GM12874 (cell line): ENCODE measurements at regions not wholly inside any gene's neighbourhood (a gene's known extent, or its start where the extent isn't known, plus 50 kb on each side); places are given as distances from the start of the nearest gene placed in this dataset.

Experiments used
- TF ChIP-seq, protein P1 (sequence below): IDR thresholded peaks from 2 replicates; pipeline ENCODE4 v1.5.1; 2011; ENCODE audit warnings: low read depth, mild to moderate bottlenecking, control low read depth, low read length, moderate library complexity; ENCODE audit not compliant: insufficient read depth

DNA sequence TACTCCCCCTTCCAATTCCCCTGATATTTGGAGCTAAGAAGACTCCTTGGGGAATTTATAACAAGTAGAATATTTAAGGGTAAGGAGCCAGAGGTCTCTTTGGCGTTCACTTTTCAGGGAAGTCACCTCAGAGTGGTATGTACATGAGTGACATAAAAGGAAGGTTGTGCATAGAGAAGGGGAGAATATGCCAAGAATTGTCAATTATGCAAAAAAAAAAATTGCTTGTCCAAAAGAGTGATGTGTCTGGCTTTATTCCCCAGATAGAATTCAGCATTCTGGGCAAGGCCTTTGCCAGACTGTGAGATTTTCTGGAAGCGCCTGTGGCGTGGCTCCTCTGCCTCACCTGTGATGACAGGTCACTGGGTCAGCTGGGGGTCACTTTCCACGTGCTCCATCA, 170.2 kb downstream of the MIAT start:
- TF ChIP-seq, protein P1, sequence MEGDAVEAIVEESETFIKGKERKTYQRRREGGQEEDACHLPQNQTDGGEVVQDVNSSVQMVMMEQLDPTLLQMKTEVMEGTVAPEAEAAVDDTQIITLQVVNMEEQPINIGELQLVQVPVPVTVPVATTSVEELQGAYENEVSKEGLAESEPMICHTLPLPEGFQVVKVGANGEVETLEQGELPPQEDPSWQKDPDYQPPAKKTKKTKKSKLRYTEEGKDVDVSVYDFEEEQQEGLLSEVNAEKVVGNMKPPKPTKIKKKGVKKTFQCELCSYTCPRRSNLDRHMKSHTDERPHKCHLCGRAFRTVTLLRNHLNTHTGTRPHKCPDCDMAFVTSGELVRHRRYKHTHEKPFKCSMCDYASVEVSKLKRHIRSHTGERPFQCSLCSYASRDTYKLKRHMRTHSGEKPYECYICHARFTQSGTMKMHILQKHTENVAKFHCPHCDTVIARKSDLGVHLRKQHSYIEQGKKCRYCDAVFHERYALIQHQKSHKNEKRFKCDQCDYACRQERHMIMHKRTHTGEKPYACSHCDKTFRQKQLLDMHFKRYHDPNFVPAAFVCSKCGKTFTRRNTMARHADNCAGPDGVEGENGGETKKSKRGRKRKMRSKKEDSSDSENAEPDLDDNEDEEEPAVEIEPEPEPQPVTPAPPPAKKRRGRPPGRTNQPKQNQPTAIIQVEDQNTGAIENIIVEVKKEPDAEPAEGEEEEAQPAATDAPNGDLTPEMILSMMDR, result no peak

DNA sequence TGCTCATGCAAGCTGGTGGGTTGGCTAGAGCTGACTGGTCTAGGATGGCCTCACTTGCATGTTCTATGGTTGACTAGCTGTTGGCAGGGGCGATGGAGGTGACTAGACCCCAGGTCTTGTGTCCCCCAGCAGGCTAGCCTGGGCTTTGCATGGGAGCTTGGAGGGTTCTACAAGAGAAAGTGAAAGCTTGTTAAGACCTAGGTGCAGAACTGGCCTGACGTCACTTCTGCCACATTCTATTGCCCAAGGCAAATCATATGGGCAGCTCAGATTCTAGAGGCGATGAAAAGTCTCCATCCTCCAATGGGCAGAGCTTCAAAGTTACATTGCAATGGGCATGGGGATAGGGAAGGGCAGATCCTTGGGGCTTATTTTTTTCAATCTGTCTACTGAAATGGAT, 170.9 kb downstream of the MIAT start:
- TF ChIP-seq, protein P1, result no peak

DNA sequence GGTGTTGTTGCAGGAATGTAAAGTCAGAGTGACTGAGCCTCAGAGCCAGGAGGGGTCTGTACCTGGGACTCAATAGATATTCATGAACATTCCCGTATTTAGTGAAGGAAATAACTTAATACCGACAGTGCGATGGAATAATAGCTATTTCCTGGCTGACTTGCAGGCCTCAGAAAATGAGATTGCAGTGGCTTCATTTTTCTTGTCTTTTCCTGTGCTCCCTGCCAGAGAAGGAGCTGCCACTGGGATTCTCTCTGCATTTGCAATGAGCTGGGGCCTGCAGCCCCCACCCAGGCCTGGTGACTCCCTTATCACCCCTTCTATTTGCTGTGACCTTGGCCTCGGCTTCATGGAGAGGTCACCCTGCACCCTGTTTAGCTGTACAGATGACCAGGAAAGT, 173.4 kb downstream of the MIAT start:
- TF ChIP-seq, protein P1, result no peak

DNA sequence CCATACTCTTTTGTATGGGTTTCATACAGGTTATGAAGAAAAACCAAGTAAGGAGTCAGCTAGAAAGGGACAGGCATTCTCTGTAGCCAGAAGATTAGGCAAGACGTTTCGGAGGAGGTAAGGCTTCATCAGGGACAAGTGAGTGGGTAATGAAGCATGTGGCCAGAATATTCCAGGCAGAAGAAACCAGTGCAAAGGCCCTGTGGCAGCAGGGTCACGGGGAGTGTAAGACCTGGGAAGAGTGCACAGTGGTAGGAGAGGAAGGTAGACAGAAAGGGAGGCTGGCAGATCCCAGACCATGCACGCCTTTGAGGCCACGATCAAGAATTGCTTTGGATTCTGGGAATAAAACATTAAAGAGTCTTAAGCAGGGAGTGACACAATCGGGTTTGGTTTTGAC, 177.6 kb downstream of the MIAT start:
- TF ChIP-seq, protein P1, result no peak

DNA sequence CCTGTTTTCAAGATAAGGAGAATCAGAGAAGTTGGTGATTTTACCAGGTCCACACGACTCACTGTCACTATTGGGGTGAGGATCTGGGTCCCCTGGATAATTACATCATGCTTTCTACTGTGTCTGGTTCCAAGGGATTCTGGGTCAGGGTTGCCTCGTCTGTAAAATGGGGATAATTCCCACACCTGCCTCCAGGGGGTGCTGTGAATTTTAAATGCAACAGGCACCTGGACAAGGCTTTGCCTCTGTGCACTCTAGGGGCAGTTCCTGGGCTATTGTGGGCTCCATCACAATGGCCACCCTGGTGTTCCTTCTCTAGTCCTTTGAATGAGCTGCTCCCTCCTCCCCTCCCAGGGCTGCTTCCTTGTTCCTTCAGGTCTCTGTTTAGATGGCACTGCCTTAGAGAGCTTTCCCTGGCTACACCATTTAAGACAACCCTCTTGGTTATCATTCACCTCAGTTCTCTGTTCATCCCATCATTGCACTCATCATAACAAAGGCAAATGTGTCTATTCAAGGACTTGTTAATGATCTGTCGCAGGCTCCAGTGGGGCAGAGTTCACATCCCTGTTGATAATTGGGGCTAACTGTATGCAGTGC, 178.6 kb downstream of the MIAT start:
- TF ChIP-seq, protein P1, result peak; percentile 68

DNA sequence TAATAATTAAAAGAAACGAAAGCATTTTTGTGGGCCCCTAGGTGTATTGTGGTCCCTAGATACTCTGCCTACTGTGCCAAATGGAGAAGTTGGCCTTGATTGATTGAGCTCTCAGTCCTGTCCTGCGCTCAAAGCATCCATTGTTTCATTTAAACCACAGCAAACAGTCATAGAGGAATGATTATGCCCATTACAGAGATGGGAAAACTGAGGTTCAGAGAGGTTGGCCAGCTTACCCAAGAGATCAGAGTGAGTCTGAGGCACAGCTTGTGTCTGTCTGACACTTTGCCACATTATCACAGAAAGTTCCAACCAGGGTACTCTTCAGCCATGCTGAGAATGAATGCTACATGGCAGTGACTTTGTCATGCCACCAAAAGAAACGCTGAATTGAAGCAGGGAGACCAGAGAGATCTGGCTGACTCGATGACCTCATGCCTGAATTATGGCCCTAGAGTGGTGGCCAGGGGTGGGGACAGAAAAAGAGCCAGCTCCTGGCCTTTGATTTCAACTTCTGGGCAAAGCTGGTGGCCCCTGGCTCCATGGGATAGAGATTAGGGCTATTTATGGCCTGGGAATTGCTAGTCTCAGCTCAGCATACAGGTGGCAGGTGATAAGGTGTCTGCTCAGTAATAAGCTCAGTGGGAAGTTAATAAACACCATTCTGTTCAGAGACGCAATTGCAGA, 180.5 kb downstream of the MIAT start:
- TF ChIP-seq, protein P1, result no peak

DNA sequence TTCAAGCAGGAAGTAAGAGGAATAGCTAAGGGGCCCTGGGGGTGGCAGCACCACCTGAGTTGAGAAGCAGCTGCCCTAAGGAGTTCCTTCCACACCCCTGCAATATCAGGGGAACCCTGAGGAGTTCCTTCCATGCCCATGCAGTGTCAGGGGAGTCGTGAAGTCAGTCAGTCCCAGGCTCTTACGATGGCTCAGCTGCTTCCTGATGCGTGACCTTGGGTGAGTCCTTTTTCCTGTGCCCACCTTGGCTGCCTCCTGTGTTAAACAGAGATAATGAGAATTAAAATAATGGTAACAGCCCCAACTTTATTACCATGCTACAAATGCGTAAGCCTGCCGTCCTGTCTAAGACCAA, 181.1 kb downstream of the MIAT start:
- TF ChIP-seq, protein P1, result no peak
